Astrocyte (in vitro differentiated cells and primary cell): ENCODE measurements at regions not wholly inside any gene's neighbourhood (a gene's known extent, or its start where the extent isn't known, plus 50 kb on each side); places are given as distances from the start of the nearest gene placed in this dataset.

Experiments used
- EZH2 ChIP-seq: IDR thresholded peaks from 2 replicates; pipeline ENCODE4 v1.6.1; 2012; ENCODE audit warnings: mild to moderate bottlenecking, low read length, inconsistent platforms; ENCODE audit not compliant: insufficient read depth
- TF ChIP-seq, protein P1 (sequence below): IDR thresholded peaks from 2 replicates; pipeline ENCODE4 v1.5.1; 2011; ENCODE audit warnings: low read depth, mild to moderate bottlenecking, inconsistent platforms, low read length, moderate library complexity; ENCODE audit not compliant: insufficient read depth

DNA sequence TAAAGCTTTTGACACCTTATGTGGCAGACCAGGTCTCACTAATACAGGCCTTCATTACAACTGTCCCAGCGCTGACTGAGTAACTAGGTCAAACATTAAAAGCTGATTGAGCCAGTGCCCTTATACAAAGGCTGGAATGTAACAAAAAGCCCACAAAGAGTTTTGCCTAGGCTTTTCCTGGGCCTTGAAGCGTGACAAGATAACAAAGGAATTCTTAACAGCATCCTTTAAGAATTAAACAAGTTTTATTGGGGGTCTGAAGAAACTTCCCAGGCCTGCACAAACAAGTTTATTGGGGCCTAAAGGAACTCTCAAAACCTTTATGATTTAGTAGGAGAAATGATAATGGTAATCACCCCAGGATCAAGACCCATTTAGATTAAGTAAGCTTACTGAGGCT lies 267.6 kb upstream of the FAM83B start:
- TF ChIP-seq EZH2, result no peak
- TF ChIP-seq, protein P1, sequence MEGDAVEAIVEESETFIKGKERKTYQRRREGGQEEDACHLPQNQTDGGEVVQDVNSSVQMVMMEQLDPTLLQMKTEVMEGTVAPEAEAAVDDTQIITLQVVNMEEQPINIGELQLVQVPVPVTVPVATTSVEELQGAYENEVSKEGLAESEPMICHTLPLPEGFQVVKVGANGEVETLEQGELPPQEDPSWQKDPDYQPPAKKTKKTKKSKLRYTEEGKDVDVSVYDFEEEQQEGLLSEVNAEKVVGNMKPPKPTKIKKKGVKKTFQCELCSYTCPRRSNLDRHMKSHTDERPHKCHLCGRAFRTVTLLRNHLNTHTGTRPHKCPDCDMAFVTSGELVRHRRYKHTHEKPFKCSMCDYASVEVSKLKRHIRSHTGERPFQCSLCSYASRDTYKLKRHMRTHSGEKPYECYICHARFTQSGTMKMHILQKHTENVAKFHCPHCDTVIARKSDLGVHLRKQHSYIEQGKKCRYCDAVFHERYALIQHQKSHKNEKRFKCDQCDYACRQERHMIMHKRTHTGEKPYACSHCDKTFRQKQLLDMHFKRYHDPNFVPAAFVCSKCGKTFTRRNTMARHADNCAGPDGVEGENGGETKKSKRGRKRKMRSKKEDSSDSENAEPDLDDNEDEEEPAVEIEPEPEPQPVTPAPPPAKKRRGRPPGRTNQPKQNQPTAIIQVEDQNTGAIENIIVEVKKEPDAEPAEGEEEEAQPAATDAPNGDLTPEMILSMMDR, result no peak
